GM20000 (cell line): ENCODE measurements at regions not wholly inside any gene's neighbourhood (a gene's known extent, or its start where the extent isn't known, plus 50 kb on each side); places are given as distances from the start of the nearest gene placed in this dataset.

Experiments used
- DNase-seq: peaks from one replicate; pipeline ENCODE4 v3.0.0; 2012; ENCODE audit warnings: low spot score
- TF ChIP-seq, protein P1 (sequence below): IDR thresholded peaks from 2 replicates; pipeline ENCODE4 v1.5.1; 2012; ENCODE audit warnings: mild to moderate bottlenecking, control low read depth; ENCODE audit errors: extremely low read depth, missing control alignments

DNA sequence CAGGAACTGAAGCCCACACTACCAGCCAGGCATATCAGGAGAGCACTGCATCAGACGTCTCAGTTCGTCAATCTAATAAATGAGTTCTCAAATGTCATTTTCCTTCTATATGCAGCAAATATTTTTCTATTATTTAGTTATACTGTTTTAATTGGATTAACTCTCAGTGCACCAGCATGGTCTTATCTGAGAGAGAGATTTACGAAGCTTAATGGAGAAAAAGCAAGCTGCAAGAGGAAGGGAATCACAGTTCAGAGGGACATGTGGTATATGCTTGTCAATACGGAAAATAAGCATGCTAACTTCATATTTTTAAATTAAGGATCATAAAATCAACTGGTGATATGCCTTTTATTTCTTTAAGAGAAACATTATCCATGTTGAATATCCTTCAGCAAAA, 213.1 kb upstream of the NECTIN3 start:
- no peak for DNase-seq
- TF ChIP-seq, protein P1, sequence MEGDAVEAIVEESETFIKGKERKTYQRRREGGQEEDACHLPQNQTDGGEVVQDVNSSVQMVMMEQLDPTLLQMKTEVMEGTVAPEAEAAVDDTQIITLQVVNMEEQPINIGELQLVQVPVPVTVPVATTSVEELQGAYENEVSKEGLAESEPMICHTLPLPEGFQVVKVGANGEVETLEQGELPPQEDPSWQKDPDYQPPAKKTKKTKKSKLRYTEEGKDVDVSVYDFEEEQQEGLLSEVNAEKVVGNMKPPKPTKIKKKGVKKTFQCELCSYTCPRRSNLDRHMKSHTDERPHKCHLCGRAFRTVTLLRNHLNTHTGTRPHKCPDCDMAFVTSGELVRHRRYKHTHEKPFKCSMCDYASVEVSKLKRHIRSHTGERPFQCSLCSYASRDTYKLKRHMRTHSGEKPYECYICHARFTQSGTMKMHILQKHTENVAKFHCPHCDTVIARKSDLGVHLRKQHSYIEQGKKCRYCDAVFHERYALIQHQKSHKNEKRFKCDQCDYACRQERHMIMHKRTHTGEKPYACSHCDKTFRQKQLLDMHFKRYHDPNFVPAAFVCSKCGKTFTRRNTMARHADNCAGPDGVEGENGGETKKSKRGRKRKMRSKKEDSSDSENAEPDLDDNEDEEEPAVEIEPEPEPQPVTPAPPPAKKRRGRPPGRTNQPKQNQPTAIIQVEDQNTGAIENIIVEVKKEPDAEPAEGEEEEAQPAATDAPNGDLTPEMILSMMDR: no peak

DNA sequence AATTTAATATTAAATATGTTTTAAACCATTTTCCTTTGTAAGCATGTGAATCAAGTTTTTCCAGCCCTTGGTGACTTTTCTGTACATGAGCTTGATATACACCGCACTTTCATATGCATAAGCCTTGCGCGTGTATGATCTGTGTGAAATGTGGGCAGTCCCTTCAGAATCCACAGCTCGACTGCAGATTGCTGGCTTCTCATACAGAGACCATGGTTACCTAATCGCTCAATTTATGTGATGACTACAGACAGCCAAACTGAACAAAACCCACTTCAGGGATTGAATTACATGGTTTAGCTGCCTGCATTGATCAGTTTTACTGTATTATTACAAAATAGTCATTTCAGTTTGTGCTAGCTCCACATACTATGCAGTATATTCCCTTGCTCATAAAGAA, 212.3 kb upstream of the NECTIN3 start:
- TF ChIP-seq, protein P1: no peak
- no peak for DNase-seq

DNA sequence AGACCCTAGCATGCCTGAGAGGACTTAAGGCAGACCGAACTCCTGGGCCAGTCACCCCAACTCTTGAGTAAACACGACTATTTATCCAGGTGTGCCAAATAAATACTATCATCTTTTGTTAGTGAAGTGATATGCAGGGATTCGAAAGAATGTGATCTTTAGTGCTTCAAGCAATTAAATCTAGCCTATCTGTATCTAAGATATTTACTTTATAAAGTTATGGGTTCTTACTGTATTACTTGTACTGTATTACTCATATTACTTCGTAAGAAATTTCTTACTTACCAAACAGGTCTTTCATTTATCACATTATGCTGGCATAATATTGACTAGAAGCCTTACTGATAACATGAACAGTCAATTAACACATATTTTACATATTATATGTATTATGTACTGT, 211.6 kb upstream of the NECTIN3 start:
- TF ChIP-seq, protein P1: no peak
- DNase-seq: no peak

DNA sequence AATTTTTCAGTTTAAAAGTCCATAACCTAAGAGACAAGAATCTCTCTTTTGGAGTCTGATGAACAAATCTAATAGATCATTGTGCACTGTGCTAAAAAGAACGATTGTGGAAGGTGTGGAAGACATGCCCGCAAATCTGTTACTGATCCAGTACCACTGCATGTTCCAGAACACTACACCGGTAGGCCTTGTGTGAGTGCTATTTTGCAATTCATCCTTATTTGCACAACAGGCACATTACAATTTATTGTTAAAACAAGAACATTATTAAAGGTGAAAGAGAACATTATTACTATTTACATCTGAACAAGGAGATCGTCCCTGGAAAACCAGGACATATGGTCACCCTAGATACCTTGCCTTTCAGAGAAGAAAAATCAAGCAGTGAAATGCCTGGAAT, 205.7 kb upstream of the NECTIN3 start:
- TF ChIP-seq, protein P1: no peak
- DNase-seq: no peak

DNA sequence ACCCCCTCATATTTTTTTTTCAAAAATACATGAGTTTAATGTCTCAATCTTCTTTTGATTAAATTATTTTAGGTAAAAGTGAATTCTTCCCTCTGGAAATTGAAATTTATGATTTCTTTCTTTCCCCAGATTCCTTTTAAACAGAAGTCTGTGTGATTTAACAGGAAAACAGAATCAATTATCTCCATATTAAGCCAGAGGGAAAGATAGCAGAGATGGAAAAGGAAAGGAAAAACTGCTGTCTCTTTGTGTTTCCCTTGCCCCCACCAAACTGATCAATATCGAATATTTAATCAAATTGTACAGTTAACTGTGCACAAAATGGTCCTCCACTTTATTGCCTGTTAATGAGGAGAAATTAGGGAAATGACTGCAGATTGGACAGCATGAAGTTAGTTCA, 203.5 kb upstream of the NECTIN3 start:
- TF ChIP-seq, protein P1: no peak
- no peak for DNase-seq

DNA sequence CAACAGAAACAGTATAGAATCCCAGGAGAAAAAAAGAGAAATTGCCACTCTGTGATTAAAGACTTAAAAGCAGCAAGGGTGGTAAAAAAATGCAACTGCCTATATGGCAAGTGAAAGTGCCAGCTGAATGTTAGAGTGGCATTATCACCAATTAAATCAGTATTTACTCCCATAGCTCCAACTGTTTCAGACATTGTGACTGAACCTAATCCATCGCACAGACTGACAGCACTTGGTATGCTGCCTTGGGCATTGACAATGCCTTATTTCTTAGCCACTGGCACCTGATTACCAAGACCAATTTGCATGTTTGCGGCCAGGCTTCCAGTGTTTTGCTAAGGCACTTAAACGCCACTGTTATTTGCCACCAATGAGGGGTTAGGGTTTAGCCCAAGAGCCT, 201.9 kb upstream of the NECTIN3 start:
- DNase-seq: no peak
- TF ChIP-seq, protein P1: no peak

DNA sequence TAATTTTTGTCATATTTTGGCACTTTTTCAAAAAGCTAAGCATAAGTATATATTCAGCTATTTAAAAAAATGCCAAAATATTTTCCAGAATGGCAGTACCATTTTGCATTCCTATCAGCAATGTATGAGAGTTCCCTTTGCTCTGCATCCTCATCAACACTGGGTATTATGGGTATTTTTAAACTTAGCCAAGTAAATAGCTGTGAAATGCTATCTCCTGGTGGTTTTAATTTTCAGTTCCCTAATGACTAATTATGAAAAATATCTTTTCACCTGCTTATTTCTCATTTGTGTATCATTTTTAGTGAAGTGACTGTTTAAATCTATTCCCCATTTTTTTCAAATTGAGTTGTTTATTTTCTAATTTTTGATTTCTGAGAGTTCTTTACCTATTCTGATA, 199.7 kb upstream of the NECTIN3 start:
- DNase-seq: no peak
- TF ChIP-seq, protein P1: no peak
